ENCODE measurements at regions not wholly inside any gene's neighbourhood (a gene's known extent, or its start where the extent isn't known, plus 50 kb on each side); places are given as distances from the start of the nearest gene placed in this dataset.

- no peak overlapping the region for H3K9ac ChIP-seq (ENCODE audit: low read depth, low read length)
- H3K27me3 ChIP-seq (ENCODE audit: control insufficient read depth, insufficient read depth, low read length) = no peaks in the 10 kb centered on the region
- no peak overlapping the region for H3K4me3 ChIP-seq (ENCODE audit: low read depth, low read length)
- H3K4me1 ChIP-seq (ENCODE audit: control insufficient read depth, insufficient read depth, low read length) = no peaks in the 10 kb centered on the region
- H3K36me3 ChIP-seq (ENCODE audit: control insufficient read depth, insufficient read depth, low read length) = no peaks in the 10 kb centered on the region
- no peaks in the 10 kb centered on the region for H3K9me3 ChIP-seq (ENCODE audit: control insufficient read depth, insufficient read depth, low read length)
Observed at GRCh38 chrX:25941559-25942250, 196.4 kb upstream of the MAGEB18 start.

DNA sequence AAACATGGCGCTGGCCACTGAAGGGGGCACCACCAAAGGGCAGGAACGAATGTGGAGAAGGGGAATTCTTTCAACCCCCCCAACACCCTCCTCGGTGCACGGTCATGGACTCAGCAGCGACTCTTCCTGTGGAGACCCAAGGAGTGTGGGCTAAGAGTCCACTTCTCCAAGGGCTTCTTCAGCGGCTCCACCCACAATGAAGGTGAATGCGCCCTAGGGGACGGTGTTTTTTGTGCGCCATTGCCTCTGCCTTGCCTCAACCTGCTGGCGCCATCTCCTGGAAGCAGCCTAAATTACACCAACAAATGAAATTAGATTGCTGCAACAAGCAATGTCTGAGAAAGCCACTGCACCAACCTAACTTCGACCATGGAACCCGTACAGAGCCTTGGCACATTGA is 169.2 kb upstream of the MAGEB18 start:
- Histone ChIP-seq H3K27me3 (ENCODE audit: control insufficient read depth, insufficient read depth, low read length) (no peaks in the 10 kb centered on the region), H3K9me3 (ENCODE audit: control insufficient read depth, insufficient read depth, low read length) (no peaks in the 10 kb centered on the region), H3K9ac (ENCODE audit: low read depth, low read length) (no peak overlapping the region), H3K4me3 (ENCODE audit: low read depth, low read length) (peak overlapping the region; percentile 8), H3K4me1 (ENCODE audit: control insufficient read depth, insufficient read depth, low read length) (no peaks in the 10 kb centered on the region), H3K36me3 (ENCODE audit: control insufficient read depth, insufficient read depth, low read length) (no peaks in the 10 kb centered on the region)

DNA sequence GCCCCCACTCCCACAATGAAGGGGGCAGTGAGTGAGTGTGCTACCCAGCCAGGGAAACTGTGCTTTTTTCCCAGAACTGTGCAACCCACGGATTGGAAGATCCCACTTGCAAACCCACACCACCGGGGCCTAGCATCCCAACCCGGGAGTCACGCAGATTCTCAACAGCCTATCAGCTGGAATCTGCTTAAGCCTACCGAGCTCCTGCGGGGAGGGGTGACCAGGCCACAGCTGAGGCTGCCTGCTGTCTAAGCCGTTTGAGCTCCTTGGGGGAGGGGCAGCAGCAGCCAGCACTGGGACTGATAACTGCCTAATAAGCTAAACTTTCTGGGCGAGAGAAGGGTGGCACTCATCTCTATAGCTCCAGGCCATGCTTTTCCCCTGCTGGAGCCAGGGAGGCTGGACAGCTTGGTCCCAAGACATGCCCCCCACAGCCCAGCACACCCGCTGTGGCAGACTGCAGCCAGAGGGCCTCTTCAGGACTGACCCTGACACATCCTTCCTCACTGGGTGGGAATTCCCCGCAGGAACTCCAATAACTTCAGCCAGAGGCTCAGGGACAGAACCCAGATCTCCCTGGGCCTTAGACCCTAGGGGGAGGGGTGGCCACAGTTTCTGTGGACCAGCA is 161.3 kb upstream of the MAGEB18 start:
- no peaks in the 10 kb centered on the region for H3K4me1 ChIP-seq (ENCODE audit: control insufficient read depth, insufficient read depth, low read length)

GRCh38 chrX:25998687-25999086 is 139.5 kb upstream of the MAGEB18 start:
- Histone ChIP-seq H3K4me1 (ENCODE audit: control insufficient read depth, insufficient read depth, low read length) (no peaks in the 10 kb centered on the region), H3K36me3 (ENCODE audit: control insufficient read depth, insufficient read depth, low read length) (no peaks in the 10 kb centered on the region), H3K4me3 (ENCODE audit: low read depth, low read length) (no peak overlapping the region), H3K27me3 (ENCODE audit: control insufficient read depth, insufficient read depth, low read length) (no peaks in the 10 kb centered on the region), H3K9ac (ENCODE audit: low read depth, low read length) (no peak overlapping the region), H3K9me3 (ENCODE audit: control insufficient read depth, insufficient read depth, low read length) (no peaks in the 10 kb centered on the region)

More for the DNA sequence above, 161.3 kb upstream of the MAGEB18 start:
- H3K27me3 ChIP-seq (ENCODE audit: control insufficient read depth, insufficient read depth, low read length) = no peaks in the 10 kb centered on the region
- H3K9me3 ChIP-seq (ENCODE audit: control insufficient read depth, insufficient read depth, low read length) = no peaks in the 10 kb centered on the region
- no peaks in the 10 kb centered on the region for H3K36me3 ChIP-seq (ENCODE audit: control insufficient read depth, insufficient read depth, low read length)
- H3K4me3 ChIP-seq (ENCODE audit: low read depth, low read length) = no peak overlapping the region
- H3K9ac ChIP-seq (ENCODE audit: low read depth, low read length) = no peak overlapping the region

DNA sequence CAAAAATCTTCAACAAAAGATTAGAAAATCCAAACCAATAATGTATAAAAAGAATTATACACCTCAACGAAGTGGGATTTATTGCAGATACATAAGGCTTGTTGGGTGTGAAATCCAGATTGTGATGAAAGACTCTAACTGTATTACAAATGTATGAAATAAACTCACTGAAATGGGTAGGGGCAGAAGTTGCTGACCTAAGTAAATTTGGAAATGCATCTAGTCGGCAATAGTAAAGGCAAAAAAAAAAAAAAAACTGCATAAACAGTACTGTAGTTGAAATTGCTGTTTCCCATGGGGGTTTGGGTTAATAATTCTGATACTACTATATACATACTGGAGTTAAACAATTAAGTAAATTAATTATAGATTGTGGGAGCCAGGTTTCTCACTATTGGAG is 130.7 kb upstream of the MAGEB18 start:
- Histone ChIP-seq H3K27me3 (ENCODE audit: control insufficient read depth, insufficient read depth, low read length) (no peaks in the 10 kb centered on the region), H3K4me3 (ENCODE audit: low read depth, low read length) (no peak overlapping the region), H3K4me1 (ENCODE audit: control insufficient read depth, insufficient read depth, low read length) (no peaks in the 10 kb centered on the region), H3K36me3 (ENCODE audit: control insufficient read depth, insufficient read depth, low read length) (no peaks in the 10 kb centered on the region), H3K9me3 (ENCODE audit: control insufficient read depth, insufficient read depth, low read length) (no peaks in the 10 kb centered on the region), H3K9ac (ENCODE audit: low read depth, low read length) (no peak overlapping the region)

GRCh38 chrX:26008042-26008441 is 130.1 kb upstream of the MAGEB18 start:
- no peaks in the 10 kb centered on the region for H3K4me1 ChIP-seq (ENCODE audit: control insufficient read depth, insufficient read depth, low read length)
- no peaks in the 10 kb centered on the region for H3K36me3 ChIP-seq (ENCODE audit: control insufficient read depth, insufficient read depth, low read length)
- no peaks in the 10 kb centered on the region for H3K27me3 ChIP-seq (ENCODE audit: control insufficient read depth, insufficient read depth, low read length)
- H3K9me3 ChIP-seq (ENCODE audit: control insufficient read depth, insufficient read depth, low read length) = no peaks in the 10 kb centered on the region
- H3K9ac ChIP-seq (ENCODE audit: low read depth, low read length) = no peak overlapping the region
- H3K4me3 ChIP-seq (ENCODE audit: low read depth, low read length) = no peak overlapping the region

DNA sequence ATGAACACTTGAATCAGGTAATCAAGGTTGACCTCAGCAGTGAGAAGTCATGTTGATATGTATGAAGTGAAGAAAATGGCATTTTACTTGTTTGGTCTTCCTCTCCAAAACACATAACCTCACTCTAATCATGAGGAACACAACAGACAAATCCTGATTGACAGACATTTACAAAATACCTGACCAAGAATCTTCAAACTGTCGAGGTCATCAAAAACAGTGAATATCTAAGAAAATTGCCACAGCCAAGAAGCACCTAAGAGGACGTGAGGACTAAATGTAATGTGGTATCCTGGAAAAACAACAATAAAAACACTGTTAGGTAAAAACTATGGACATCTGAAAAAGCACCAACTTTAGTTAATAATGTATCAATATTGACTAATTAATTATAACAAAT is 129.5 kb upstream of the MAGEB18 start:
- no peak overlapping the region for H3K4me3 ChIP-seq (ENCODE audit: low read depth, low read length)
- no peak overlapping the region for H3K9ac ChIP-seq (ENCODE audit: low read depth, low read length)
- no peaks in the 10 kb centered on the region for H3K36me3 ChIP-seq (ENCODE audit: control insufficient read depth, insufficient read depth, low read length)
- H3K27me3 ChIP-seq (ENCODE audit: control insufficient read depth, insufficient read depth, low read length) = no peaks in the 10 kb centered on the region
- H3K4me1 ChIP-seq (ENCODE audit: control insufficient read depth, insufficient read depth, low read length) = no peaks in the 10 kb centered on the region
- no peaks in the 10 kb centered on the region for H3K9me3 ChIP-seq (ENCODE audit: control insufficient read depth, insufficient read depth, low read length)

DNA sequence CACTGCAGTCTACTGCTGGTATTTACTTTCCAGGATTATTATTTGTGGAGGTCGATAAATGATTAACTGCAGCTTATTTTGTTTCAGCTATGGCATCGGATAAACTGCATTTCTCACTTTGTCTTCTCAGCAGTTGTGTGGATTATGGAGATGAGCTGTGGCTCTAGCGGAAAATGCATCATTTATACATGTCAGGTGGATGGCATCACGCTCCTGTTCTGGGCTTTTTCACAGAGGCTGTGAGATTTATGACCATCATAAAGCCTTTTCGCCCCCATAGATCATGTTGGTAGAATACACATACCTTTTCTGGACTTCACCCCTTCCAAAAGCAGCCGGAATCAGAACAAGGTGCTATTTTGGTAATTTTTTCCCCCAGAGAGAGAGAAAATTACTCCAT is 118.8 kb upstream of the MAGEB18 start:
- Histone ChIP-seq H3K36me3 (ENCODE audit: control insufficient read depth, insufficient read depth, low read length) (no peaks in the 10 kb centered on the region), H3K9ac (ENCODE audit: low read depth, low read length) (no peak overlapping the region), H3K9me3 (ENCODE audit: control insufficient read depth, insufficient read depth, low read length) (no peaks in the 10 kb centered on the region), H3K4me3 (ENCODE audit: low read depth, low read length) (no peak overlapping the region), H3K27me3 (ENCODE audit: control insufficient read depth, insufficient read depth, low read length) (no peaks in the 10 kb centered on the region), H3K4me1 (ENCODE audit: control insufficient read depth, insufficient read depth, low read length) (no peaks in the 10 kb centered on the region)

DNA sequence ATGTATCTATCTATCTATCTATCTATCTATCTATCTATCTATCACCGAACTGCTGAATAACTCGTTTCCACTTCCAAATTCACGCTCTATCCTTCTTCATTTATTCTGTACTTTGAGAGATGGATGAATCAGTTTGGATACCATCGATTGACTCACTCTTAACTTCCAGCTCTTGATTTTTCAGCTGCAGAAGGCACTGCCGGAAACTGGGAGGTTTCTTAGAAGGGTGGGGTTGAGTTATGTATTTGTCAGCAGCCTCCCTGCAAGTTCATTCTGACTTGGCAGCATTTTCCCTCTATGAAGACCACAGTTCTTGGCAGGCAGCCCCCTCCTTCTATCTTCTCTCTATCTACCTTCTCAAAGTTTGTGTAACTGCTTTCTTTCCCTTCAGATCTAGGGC is 112.0 kb upstream of the MAGEB18 start:
- H3K9ac ChIP-seq (ENCODE audit: low read depth, low read length) = no peak overlapping the region
- H3K4me1 ChIP-seq (ENCODE audit: control insufficient read depth, insufficient read depth, low read length) = no peaks in the 10 kb centered on the region
- H3K9me3 ChIP-seq (ENCODE audit: control insufficient read depth, insufficient read depth, low read length) = no peaks in the 10 kb centered on the region
- H3K36me3 ChIP-seq (ENCODE audit: control insufficient read depth, insufficient read depth, low read length) = no peaks in the 10 kb centered on the region
- no peak overlapping the region for H3K4me3 ChIP-seq (ENCODE audit: low read depth, low read length)
- no peaks in the 10 kb centered on the region for H3K27me3 ChIP-seq (ENCODE audit: control insufficient read depth, insufficient read depth, low read length)

- Histone ChIP-seq H3K4me3 (ENCODE audit: low read depth, low read length) (no peak overlapping the region), H3K9ac (ENCODE audit: low read depth, low read length) (no peak overlapping the region), H3K9me3 (ENCODE audit: control insufficient read depth, insufficient read depth, low read length) (no peaks in the 10 kb centered on the region), H3K27me3 (ENCODE audit: control insufficient read depth, insufficient read depth, low read length) (no peaks in the 10 kb centered on the region), H3K36me3 (ENCODE audit: control insufficient read depth, insufficient read depth, low read length) (no peaks in the 10 kb centered on the region), H3K4me1 (ENCODE audit: control insufficient read depth, insufficient read depth, low read length) (no peaks in the 10 kb centered on the region)
Observed at GRCh38 chrX:26032111-26032912, 105.8 kb upstream of the MAGEB18 start.

- Histone ChIP-seq H3K4me1 (ENCODE audit: control insufficient read depth, insufficient read depth, low read length) (no peaks in the 10 kb centered on the region), H3K36me3 (ENCODE audit: control insufficient read depth, insufficient read depth, low read length) (no peaks in the 10 kb centered on the region), H3K27me3 (ENCODE audit: control insufficient read depth, insufficient read depth, low read length) (no peaks in the 10 kb centered on the region), H3K9me3 (ENCODE audit: control insufficient read depth, insufficient read depth, low read length) (no peaks in the 10 kb centered on the region), H3K4me3 (ENCODE audit: low read depth, low read length) (no peak overlapping the region), H3K9ac (ENCODE audit: low read depth, low read length) (no peak overlapping the region)
Observed at GRCh38 chrX:26037367-26037766, 100.8 kb upstream of the MAGEB18 start.

DNA sequence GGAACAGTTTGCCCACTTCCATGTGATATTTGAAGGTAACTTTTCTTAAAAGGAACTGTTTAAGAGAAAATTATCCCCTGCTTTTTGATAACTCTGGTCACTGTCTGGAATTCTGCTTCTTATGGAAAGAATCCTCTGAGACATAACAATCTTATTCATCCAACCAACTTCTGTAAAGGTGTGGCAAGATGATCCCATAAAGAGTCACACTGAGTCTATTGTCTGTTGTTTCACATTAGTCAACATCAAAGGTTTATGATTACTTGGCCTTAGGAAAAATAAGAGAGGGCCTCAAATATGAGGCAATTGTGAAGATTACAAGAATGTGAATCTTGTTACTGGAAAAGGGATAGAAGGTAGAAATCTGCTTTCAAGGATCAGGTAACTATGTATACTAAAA is 88.0 kb upstream of the MAGEB18 start:
- Histone ChIP-seq H3K27me3 (ENCODE audit: control insufficient read depth, insufficient read depth, low read length) (no peaks in the 10 kb centered on the region), H3K9ac (ENCODE audit: low read depth, low read length) (no peak overlapping the region), H3K9me3 (ENCODE audit: control insufficient read depth, insufficient read depth, low read length) (no peaks in the 10 kb centered on the region), H3K36me3 (ENCODE audit: control insufficient read depth, insufficient read depth, low read length) (no peaks in the 10 kb centered on the region), H3K4me3 (ENCODE audit: low read depth, low read length) (no peak overlapping the region), H3K4me1 (ENCODE audit: control insufficient read depth, insufficient read depth, low read length) (no peaks in the 10 kb centered on the region)
